WTC11 (cell line): ENCODE measurements at regions not wholly inside any gene's neighbourhood (a gene's known extent, or its start where the extent isn't known, plus 50 kb on each side); places are given as distances from the start of the nearest gene placed in this dataset.

Experiments used
- ATAC-seq: fragments of 200-7000 bp; cut with Tn5 transposase; 2 replicates; pipeline ENCODE4 v1.10.0; 2021; ENCODE audit warnings: mild to moderate bottlenecking, moderate library complexity
- CTCF ChIA-PET: fragments of 300-600 bp; sonication (Branson Sonifier 250); formaldehyde crosslinking; loops from one replicate; lab custom pipeline; 2021; ENCODE audit warnings: antibody characterized with exemption; lab: Charles Lee
- POLR2A ChIA-PET: fragments of 350-600 bp; sonication (Branson Sonifier 250); formaldehyde crosslinking; loops from one replicate; lab custom pipeline; 2021; ENCODE audit warnings: antibody characterized with exemption; lab: Charles Lee
- DNase-seq: peaks from one replicate; pipeline ENCODE4 v3.0.0; 2021; ENCODE audit warnings: low spot score
- H3K27ac Mint-ChIP-seq: 2 replicates; pipeline ENCODE4 v1.8.0; 2021; ENCODE audit warnings: mixed read lengths
- H3K27me3 Mint-ChIP-seq: 2 replicates; pipeline ENCODE4 v1.8.0; 2021; ENCODE audit warnings: low read depth, mild to moderate bottlenecking, moderate library complexity, mixed read lengths
- H3K36me3 Mint-ChIP-seq: 2 replicates; pipeline ENCODE4 v1.8.0; 2021; ENCODE audit warnings: mixed read lengths
- H3K4me1 Mint-ChIP-seq: 2 replicates; pipeline ENCODE4 v1.8.0; 2022; ENCODE audit warnings: mixed read lengths
- H3K4me3 Mint-ChIP-seq: 2 replicates; pipeline ENCODE4 v1.8.0; 2021; ENCODE audit warnings: mild to moderate bottlenecking, moderate library complexity, mixed read lengths
- H3K9me3 Mint-ChIP-seq: 2 replicates; pipeline ENCODE4 v1.8.0; 2021; ENCODE audit warnings: mixed read lengths
- ATF2 ChIP-seq: sonication (generic); formaldehyde crosslinking; IDR thresholded peaks from 2 replicates; pipeline ENCODE4 v1.8.1; 2022; ENCODE audit warnings: low read depth, missing genetic modification reagents, borderline replicate concordance
- CBFB ChIP-seq: sonication (generic); formaldehyde crosslinking; IDR thresholded peaks from 2 replicates; pipeline ENCODE4 v1.8.1; 2022; ENCODE audit warnings: mild to moderate bottlenecking, low read depth, missing genetic modification reagents
- CREM ChIP-seq: sonication (generic); formaldehyde crosslinking; IDR thresholded peaks from 2 replicates; pipeline ENCODE4 v1.8.1; 2022; ENCODE audit warnings: mild to moderate bottlenecking, missing genetic modification reagents, moderate library complexity
- ETV6 ChIP-seq: sonication (generic); formaldehyde crosslinking; IDR thresholded peaks from 2 replicates; pipeline ENCODE4 v1.8.1; 2022; ENCODE audit warnings: mild to moderate bottlenecking, missing genetic modification reagents
- SMAD3 ChIP-seq: sonication (generic); formaldehyde crosslinking; IDR thresholded peaks from 2 replicates; pipeline ENCODE4 v1.8.0; 2022; ENCODE audit warnings: missing genetic modification reagents, mild to moderate bottlenecking, borderline replicate concordance
- SMAD4 ChIP-seq: sonication (generic); formaldehyde crosslinking; IDR thresholded peaks from 2 replicates; pipeline ENCODE4 v1.8.0; 2022; ENCODE audit warnings: mild to moderate bottlenecking, missing genetic modification reagents
- ZBTB21 ChIP-seq: sonication (generic); formaldehyde crosslinking; IDR thresholded peaks from 2 replicates; pipeline ENCODE4 v1.8.1; 2023; ENCODE audit warnings: mild to moderate bottlenecking, missing genetic modification reagents, borderline replicate concordance
- TF ChIP-seq, protein P1 (sequence below): sonication (generic); formaldehyde crosslinking; IDR thresholded peaks from 2 replicates; pipeline ENCODE4 v1.8.1; 2023; ENCODE audit warnings: mild to moderate bottlenecking, missing genetic modification reagents, borderline replicate concordance
- TF ChIP-seq, protein P2 (sequence below): sonication (generic); formaldehyde crosslinking; IDR thresholded peaks from 2 replicates; pipeline ENCODE4 v1.8.1; 2023; ENCODE audit warnings: mild to moderate bottlenecking, moderate library complexity, missing genetic modification reagents

DNA sequence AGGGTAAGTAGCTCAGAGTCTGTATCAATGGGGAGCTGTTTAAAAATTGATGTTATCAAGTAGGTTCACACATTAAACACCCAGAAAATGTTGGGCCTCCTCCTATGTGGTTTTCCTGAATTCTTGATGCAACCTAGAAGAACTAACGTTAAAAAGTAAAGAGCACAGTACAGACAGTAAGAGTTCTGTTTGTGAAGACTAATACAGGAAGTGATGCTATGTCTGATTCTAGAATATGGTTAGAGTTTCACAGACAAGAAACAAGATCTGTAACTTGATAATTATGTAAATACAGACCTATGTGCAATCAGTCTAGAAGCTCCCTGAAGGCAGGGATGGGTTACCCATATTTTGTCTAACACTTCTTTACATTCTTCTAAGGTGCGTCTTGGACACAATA lies 214.9 kb upstream of the BTG1 start:
- Mint-ChIP-seq H3K27ac (no peak overlapping the region), H3K4me1 (peaks cover 24% of the 10 kb centered on the region), H3K36me3 (no peaks in the 10 kb centered on the region), H3K9me3 (no peaks in the 10 kb centered on the region), H3K4me3 (no peak overlapping the region)
- CTCF ChIA-PET, result no interaction called here
- no peak for DNase-seq
- TF ChIP-seq CREM (CRISPR knock-in tag) (no peak), ZBTB21 (CRISPR knock-in tag) (no peak), SMAD4 (no peak), ETV6 (no peak), CBFB (no peak)
- TF ChIP-seq, protein P1, sequence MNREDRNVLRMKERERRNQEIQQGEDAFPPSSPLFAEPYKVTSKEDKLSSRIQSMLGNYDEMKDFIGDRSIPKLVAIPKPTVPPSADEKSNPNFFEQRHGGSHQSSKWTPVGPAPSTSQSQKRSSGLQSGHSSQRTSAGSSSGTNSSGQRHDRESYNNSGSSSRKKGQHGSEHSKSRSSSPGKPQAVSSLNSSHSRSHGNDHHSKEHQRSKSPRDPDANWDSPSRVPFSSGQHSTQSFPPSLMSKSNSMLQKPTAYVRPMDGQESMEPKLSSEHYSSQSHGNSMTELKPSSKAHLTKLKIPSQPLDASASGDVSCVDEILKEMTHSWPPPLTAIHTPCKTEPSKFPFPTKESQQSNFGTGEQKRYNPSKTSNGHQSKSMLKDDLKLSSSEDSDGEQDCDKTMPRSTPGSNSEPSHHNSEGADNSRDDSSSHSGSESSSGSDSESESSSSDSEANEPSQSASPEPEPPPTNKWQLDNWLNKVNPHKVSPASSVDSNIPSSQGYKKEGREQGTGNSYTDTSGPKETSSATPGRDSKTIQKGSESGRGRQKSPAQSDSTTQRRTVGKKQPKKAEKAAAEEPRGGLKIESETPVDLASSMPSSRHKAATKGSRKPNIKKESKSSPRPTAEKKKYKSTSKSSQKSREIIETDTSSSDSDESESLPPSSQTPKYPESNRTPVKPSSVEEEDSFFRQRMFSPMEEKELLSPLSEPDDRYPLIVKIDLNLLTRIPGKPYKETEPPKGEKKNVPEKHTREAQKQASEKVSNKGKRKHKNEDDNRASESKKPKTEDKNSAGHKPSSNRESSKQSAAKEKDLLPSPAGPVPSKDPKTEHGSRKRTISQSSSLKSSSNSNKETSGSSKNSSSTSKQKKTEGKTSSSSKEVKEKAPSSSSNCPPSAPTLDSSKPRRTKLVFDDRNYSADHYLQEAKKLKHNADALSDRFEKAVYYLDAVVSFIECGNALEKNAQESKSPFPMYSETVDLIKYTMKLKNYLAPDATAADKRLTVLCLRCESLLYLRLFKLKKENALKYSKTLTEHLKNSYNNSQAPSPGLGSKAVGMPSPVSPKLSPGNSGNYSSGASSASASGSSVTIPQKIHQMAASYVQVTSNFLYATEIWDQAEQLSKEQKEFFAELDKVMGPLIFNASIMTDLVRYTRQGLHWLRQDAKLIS, result no peak
- TF ChIP-seq, all 79 proteins: peak for 0
- H3K27me3 Mint-ChIP-seq, result no peaks in the 10 kb centered on the region
- POLR2A ChIA-PET, result no interaction called here
- ATAC-seq, result no peak

- no peak overlapping the region for H3K4me3 Mint-ChIP-seq
- TF ChIP-seq, protein P2, sequence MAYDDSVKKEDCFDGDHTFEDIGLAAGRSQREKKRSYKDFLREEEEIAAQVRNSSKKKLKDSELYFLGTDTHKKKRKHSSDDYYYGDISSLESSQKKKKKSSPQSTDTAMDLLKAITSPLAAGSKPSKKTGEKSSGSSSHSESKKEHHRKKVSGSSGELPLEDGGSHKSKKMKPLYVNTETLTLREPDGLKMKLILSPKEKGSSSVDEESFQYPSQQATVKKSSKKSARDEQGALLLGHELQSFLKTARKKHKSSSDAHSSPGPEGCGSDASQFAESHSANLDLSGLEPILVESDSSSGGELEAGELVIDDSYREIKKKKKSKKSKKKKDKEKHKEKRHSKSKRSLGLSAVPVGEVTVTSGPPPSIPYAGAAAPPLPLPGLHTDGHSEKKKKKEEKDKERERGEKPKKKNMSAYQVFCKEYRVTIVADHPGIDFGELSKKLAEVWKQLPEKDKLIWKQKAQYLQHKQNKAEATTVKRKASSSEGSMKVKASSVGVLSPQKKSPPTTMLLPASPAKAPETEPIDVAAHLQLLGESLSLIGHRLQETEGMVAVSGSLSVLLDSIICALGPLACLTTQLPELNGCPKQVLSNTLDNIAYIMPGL (CRISPR knock-in tag), result no peak
- no peak for ATAC-seq
- no peaks in the 10 kb centered on the region for H3K36me3 Mint-ChIP-seq
- CTCF ChIA-PET, result no interaction called here
- H3K27me3 Mint-ChIP-seq, result no peaks in the 10 kb centered on the region
- DNase-seq, result no peak
- peaks cover 21% of the 10 kb centered on the region for H3K4me1 Mint-ChIP-seq
- no peaks in the 10 kb centered on the region for H3K9me3 Mint-ChIP-seq
- POLR2A ChIA-PET, result no interaction called here
- H3K27ac Mint-ChIP-seq, result no peak overlapping the region
These were observed 214.0 kb upstream of the BTG1 start for GRCh38 chr12:92359581-92360209.

DNA sequence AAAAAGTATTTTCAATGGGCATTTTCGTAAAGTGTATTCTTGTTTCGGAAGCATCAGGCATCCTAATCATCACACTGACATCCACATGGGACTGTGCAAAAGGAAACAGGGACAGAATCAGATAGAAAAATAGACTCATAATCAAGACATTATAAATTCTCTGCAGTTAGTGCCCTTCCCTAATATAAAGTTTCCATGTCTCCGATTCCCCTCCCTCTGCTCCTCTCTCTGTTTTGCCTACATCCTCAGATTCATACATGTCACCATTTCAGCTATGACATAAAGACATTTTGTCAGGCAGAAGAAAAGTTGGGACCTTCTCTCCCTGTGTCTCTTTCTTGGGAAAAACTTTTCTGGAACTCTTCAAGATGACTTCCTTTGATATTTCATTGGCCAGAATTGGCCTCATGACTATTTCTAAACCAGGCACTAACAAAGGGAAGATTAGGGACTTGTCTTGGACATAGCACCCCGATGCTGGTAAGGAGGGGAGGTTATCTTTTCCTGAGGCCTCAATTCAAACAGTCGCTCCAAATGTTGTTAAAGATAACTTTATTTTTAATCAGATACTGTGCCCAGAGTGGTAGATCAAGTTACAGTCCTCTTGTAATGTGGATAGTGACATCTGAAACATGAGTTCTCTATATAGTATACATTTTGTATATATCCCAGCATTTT lies 212.1 kb upstream of the BTG1 start:
- no peak for DNase-seq
- POLR2A ChIA-PET, result no interaction called here
- peaks cover 2% of the 10 kb centered on the region; the same call in 1 of the 2 replicates for H3K4me1 Mint-ChIP-seq
- CTCF ChIA-PET, result no interaction called here
- no peak for ATAC-seq
- no peak for TF ChIP-seq SMAD4
- TF ChIP-seq SMAD3 (CRISPR knock-in tag), result no peak
- TF ChIP-seq ATF2 (CRISPR knock-in tag), result no peak
- TF ChIP-seq, protein P1, result no peak
- TF ChIP-seq, all 79 proteins: peak for 0
- no peaks in the 10 kb centered on the region for H3K36me3 Mint-ChIP-seq
- H3K4me3 Mint-ChIP-seq, result no peak overlapping the region
- no peak overlapping the region for H3K27ac Mint-ChIP-seq
- no peaks in the 10 kb centered on the region for H3K9me3 Mint-ChIP-seq
- H3K27me3 Mint-ChIP-seq, result no peaks in the 10 kb centered on the region
